A549 (cell line): ENCODE measurements at regions not wholly inside any gene's neighbourhood (a gene's known extent, or its start where the extent isn't known, plus 50 kb on each side); places are given as distances from the start of the nearest gene placed in this dataset.

ENCODE experiments used
- ATAC-seq, 2 experiments: fragments of 200-7000 bp in 1 of 2; fragments of >200 bp in 1 of 2; cut with Nextera tagmentation in 1 of 2; cut with Tn5 transposase in 1 of 2; 3 replicates each; pipeline versions ENCODE4 v1.8.0 to v1.9.1; 2018 to 2020; ENCODE audit warnings: mild to moderate bottlenecking in 1 of 2, moderate library complexity in 1 of 2
- CTCF ChIA-PET: fragments of 300-600 bp; sonication (Branson Sonifier 250); formaldehyde crosslinking; extraction: SDS; loops from one replicate; lab custom pipeline; 2021; ENCODE audit warnings: antibody characterized with exemption, inconsistent platforms; lab: Yijun Ruan, JAX
- POLR2A ChIA-PET: fragments of 350-600 bp; formaldehyde crosslinking; extraction: SDS; loops from one replicate; lab custom pipeline; 2021; ENCODE audit warnings: antibody characterized with exemption, inconsistent platforms; lab: Yijun Ruan, JAX
- DNase-seq, 2 experiments: peaks; one replicate each; pipeline versions ENCODE4 v3.0.0 to v3.0.0-alpha.2; 2011 to 2016; ENCODE audit warnings: low read depth in 1 of 2, low spot score in 1 of 2
- FAIRE-seq: peaks from 2 replicates; lab custom pipeline; 2011; peaks lifted over from hg19 to GRCh38; lab: Jason Lieb, UNC
- H3K27ac ChIP-seq, 2 experiments: fragments of >200 bp; sonication (Bioruptor Twin); formaldehyde crosslinking; 3 replicates each; pipeline ENCODE4 v1.5.1; 2016 to 2017
- H3K4me1 ChIP-seq: fragments of >200 bp; sonication (Bioruptor Twin); formaldehyde crosslinking; 3 replicates; pipeline ENCODE4 v1.6.1; 2016
- H3K4me2 ChIP-seq: fragments of >200 bp; sonication (Bioruptor Twin); formaldehyde crosslinking; 3 replicates; pipeline ENCODE4 v1.6.1; 2016
- H3K4me3 ChIP-seq: fragments of >200 bp; sonication (Bioruptor Twin); formaldehyde crosslinking; 3 replicates; pipeline ENCODE4 v1.5.1; 2016
- H3K9me3 ChIP-seq: fragments of >200 bp; sonication (Bioruptor Twin); formaldehyde crosslinking; 3 replicates; pipeline ENCODE4 v1.6.1; 2016
- CHD2 ChIP-seq: fragments of 150-350 bp; IDR thresholded peaks from 2 replicates; pipeline ENCODE4 v1.6.1; 2014; ENCODE audit warnings: low read length; ENCODE audit not compliant: partially characterized antibody
- CHD4 ChIP-seq: fragments of 200-600 bp; sonication (generic); IDR thresholded peaks from 2 replicates; pipeline ENCODE4 v1.6.1; 2016; ENCODE audit warnings: antibody characterized with exemption, mild to moderate bottlenecking, borderline replicate concordance
- CTCF ChIP-seq: fragments of >200 bp; sonication (Bioruptor Twin); formaldehyde crosslinking; IDR thresholded peaks from 3 replicates; pipeline ENCODE4 v1.5.1; 2016
- ELK1 ChIP-seq: fragments of 150-350 bp; IDR thresholded peaks from 2 replicates; pipeline ENCODE4 v1.6.1; 2014; ENCODE audit warnings: low read depth, mild to moderate bottlenecking, low read length
- ESRRA ChIP-seq: fragments of 150-350 bp; IDR thresholded peaks from 2 replicates; pipeline ENCODE4 v1.6.1; 2014; ENCODE audit warnings: mild to moderate bottlenecking, low read length, borderline replicate concordance
- FOSB ChIP-seq: fragments of 250-450 bp; sonication (Bioruptor Pico); IDR thresholded peaks from 2 replicates; pipeline ENCODE4 v1.5.0; 2020; ENCODE audit warnings: mild to moderate bottlenecking, moderate library complexity
- GATA3 ChIP-seq: IDR thresholded peaks from 2 replicates; pipeline ENCODE4 v1.6.1; 2012; ENCODE audit warnings: borderline replicate concordance
- HES2 ChIP-seq: fragments of >200 bp; sonication (Bioruptor Twin); formaldehyde crosslinking; IDR thresholded peaks from 2 replicates; pipeline ENCODE4 v1.6.1; 2016
- HEYL ChIP-seq: fragments of 250-450 bp; sonication (Bioruptor Pico); IDR thresholded peaks from 2 replicates; pipeline ENCODE4 v1.8.0; 2021; ENCODE audit warnings: mild to moderate bottlenecking, moderate library complexity
- HMGXB4 ChIP-seq: fragments of 250-450 bp; sonication (Bioruptor Pico); IDR thresholded peaks from 2 replicates; pipeline ENCODE4 v1.5.0; 2021; ENCODE audit warnings: mild to moderate bottlenecking, moderate library complexity, borderline replicate concordance
- MAX ChIP-seq: IDR thresholded peaks from 2 replicates; pipeline ENCODE4 v1.6.1; 2012
- MYC ChIP-seq: IDR thresholded peaks from 2 replicates; pipeline ENCODE4 v1.6.1; 2012; ENCODE audit warnings: mild to moderate bottlenecking, inconsistent platforms, low read length, improper control_type of control experiment, borderline replicate concordance
- PBX3 ChIP-seq: IDR thresholded peaks from 2 replicates; pipeline ENCODE4 v1.6.1; 2012
- POLR2AphosphoS2 ChIP-seq: conservative IDR thresholded peaks from 2 replicates; pipeline ENCODE4 v1.6.1; 2012; ENCODE audit warnings: low read length, improper control_type of control experiment, inconsistent platforms
- RCOR1 ChIP-seq: fragments of 150-350 bp; IDR thresholded peaks from 2 replicates; pipeline ENCODE4 v1.6.1; 2014; ENCODE audit warnings: antibody characterized with exemption, low read length, low read depth
- RFX5 ChIP-seq: fragments of 450-650 bp; IDR thresholded peaks from 2 replicates; pipeline ENCODE4 v1.7.1; 2014; ENCODE audit warnings: antibody characterized with exemption, mild to moderate bottlenecking, moderate library complexity
- SMC3 ChIP-seq: fragments of >200 bp; sonication (Bioruptor Twin); formaldehyde crosslinking; IDR thresholded peaks from 3 replicates; pipeline ENCODE4 v1.6.1; 2018; ENCODE audit warnings: inconsistent platforms
- SREBF2 ChIP-seq: fragments of 450-650 bp; IDR thresholded peaks from 2 replicates; pipeline ENCODE4 v1.6.1; 2014; ENCODE audit warnings: mild to moderate bottlenecking, moderate library complexity
- USF2 ChIP-seq: fragments of 450-650 bp; IDR thresholded peaks from 2 replicates; pipeline ENCODE4 v1.6.1; 2014; ENCODE audit warnings: antibody characterized with exemption
- ZC3H11A ChIP-seq: fragments of 450-650 bp; IDR thresholded peaks from 2 replicates; pipeline ENCODE4 v1.6.1; 2014; ENCODE audit warnings: antibody characterized with exemption, mild to moderate bottlenecking
- ZFP36 ChIP-seq: fragments of 450-650 bp; IDR thresholded peaks from 2 replicates; pipeline ENCODE4 v1.6.1; 2014; ENCODE audit warnings: borderline replicate concordance; ENCODE audit not compliant: partially characterized antibody
- ZNF302 ChIP-seq: fragments of 250-450 bp; sonication (Bioruptor Pico); IDR thresholded peaks from 2 replicates; pipeline ENCODE4 v1.9.0; 2021; ENCODE audit warnings: inconsistent platforms, mild to moderate bottlenecking, moderate library complexity
- ZSCAN20 ChIP-seq: fragments of 250-450 bp; sonication (Bioruptor Pico); IDR thresholded peaks from 2 replicates; pipeline ENCODE4 v1.8.0; 2022; ENCODE audit warnings: mild to moderate bottlenecking, moderate library complexity
- WGBS: methylation state at CpG from one replicate; pipeline ENCODE4 v1.1.6; 2017; ENCODE audit errors: missing lambda C conversion rate; 5-methylcytosine and 5-hydroxymethylcytosine counted together

- H3K27ac ChIP-seq: no peak overlapping the region
- H3K4me2 ChIP-seq: no peak overlapping the region
- POLR2A ChIA-PET: no interaction called here
- 0% methylated on average over 3 of the region's 3 CpGs for WGBS
- H3K4me1 ChIP-seq: no peaks in the 10 kb centered on the region
- ATAC-seq (no peak), FAIRE-seq (no peak), DNase-seq (no peak)
- TF ChIP-seq FOSB (no peak), GATA3 (no peak), CHD4 (no peak), ZC3H11A (no peak), MYC (no peak), ZFP36 (no peak), HMGXB4 (CRISPR knock-in tag) (no peak), MAX (no peak), POLR2AphosphoS2 (no peak), HEYL (CRISPR knock-in tag) (no peak), ESRRA (no peak)
- H3K4me3 ChIP-seq: no peak overlapping the region
- H3K9me3 ChIP-seq: no peaks in the 10 kb centered on the region
- CTCF ChIA-PET: no interaction called here
Observed at GRCh38 chr11:112685111-112685510, 276.1 kb upstream of the NCAM1 start.

GRCh38 chr11:112689851-112690250 lies 271.4 kb upstream of the NCAM1 start:
- H3K4me3 ChIP-seq: no peak overlapping the region
- H3K27ac ChIP-seq: no peak overlapping the region
- FAIRE-seq: no peak
- POLR2A ChIA-PET: no interaction called here
- no peak for DNase-seq
- H3K4me2 ChIP-seq: no peak overlapping the region
- no peaks in the 10 kb centered on the region for H3K9me3 ChIP-seq
- no peaks in the 10 kb centered on the region for H3K4me1 ChIP-seq
- WGBS: 34% methylated on average over 3 of the region's 6 CpGs
- no peak for TF ChIP-seq ZFP36
- CTCF ChIA-PET: no interaction called here
- ATAC-seq: no peak

GRCh38 chr11:112693781-112694180 lies 267.4 kb upstream of the NCAM1 start:
- TF ChIP-seq FOSB (no peak), USF2 (no peak), HES2 (no peak), MYC (no peak), RCOR1 (no peak), CHD2 (no peak), ZSCAN20 (CRISPR knock-in tag) (no peak), SMC3 (no peak)
- FAIRE-seq (no peak), DNase-seq (no peak), ATAC-seq (no peak)
- ChIA-PET CTCF (no interaction called here), POLR2A (no interaction called here)
- WGBS: 40% methylated on average over 1 of the region's 2 CpGs
- Histone ChIP-seq H3K4me3 (no peak overlapping the region), H3K4me1 (no peaks in the 10 kb centered on the region), H3K4me2 (no peak overlapping the region), H3K27ac (no peak overlapping the region), H3K9me3 (no peaks in the 10 kb centered on the region)

GRCh38 chr11:112694245-112694644 lies 267.0 kb upstream of the NCAM1 start:
- WGBS: 18% methylated on average over 1 of the region's 1 CpG
- Histone ChIP-seq H3K9me3 (no peaks in the 10 kb centered on the region), H3K4me2 (no peak overlapping the region), H3K27ac (no peak overlapping the region), H3K4me3 (no peak overlapping the region), H3K4me1 (no peaks in the 10 kb centered on the region)
- no peak for ATAC-seq
- CTCF ChIA-PET: no interaction called here
- FAIRE-seq: no peak
- DNase-seq: no peak
- POLR2A ChIA-PET: no interaction called here
- TF ChIP-seq CTCF (no peak), MAX (no peak), ELK1 (no peak), PBX3 (no peak), HES2 (no peak), RFX5 (no peak), ZNF302 (CRISPR knock-in tag) (no peak), SREBF2 (no peak)
